ENCODE measurements at regions not wholly inside any gene's neighbourhood (a gene's known extent, or its start where the extent isn't known, plus 50 kb on each side); places are given as distances from the start of the nearest gene placed in this dataset.

DNA sequence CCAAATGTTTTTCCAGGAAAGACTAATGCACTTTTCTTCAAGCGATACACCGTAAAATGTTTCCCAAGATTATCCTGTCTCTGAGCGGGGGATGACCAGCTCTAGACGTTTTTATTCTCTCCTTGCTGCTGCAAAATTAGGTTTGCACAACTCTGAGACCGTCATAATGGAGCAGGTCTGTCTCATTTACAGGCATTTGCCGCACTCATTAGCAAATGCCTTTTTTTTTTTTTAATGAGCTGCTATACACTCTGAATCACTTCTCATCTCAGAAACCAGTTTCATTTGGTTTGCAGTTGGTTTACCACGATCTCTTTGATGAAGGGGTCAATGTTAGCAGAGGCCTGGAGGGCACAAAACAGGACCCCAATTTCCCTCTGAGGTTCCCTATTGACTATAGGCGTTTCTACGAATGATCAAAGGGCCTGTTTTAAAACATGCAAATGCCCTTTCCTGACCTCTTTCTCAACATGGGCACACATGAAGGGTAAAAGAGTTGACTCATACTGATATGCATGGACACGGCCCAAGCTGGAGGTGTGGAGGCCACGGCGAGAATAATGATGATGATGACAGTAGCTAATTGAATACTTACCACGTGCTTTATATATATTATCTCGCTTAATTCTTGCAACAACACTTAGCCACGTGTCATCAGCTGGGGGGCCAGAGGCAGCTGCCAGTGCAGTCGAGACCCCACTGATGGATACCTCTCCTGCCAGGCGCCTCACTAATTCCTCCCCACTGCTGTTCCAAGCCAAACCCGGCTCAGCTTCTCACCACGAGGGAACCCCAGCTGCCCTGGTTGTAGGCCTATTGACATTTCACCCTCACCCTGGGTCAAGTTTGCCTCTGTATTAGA is 89.9 kb upstream of the PTCH1 start:
- H3K27me3 ChIP-seq (ENCODE audit: control insufficient read depth in 3 of 3, insufficient read depth in 3 of 3, low read length in 3 of 3): peaks cover 2 to 9% (median 8%) of the 10 kb centered on the region in 3 donors
- H3K4me3 ChIP-seq (ENCODE audit: low read length in 3 of 3): no peak overlapping the region
- H3K9ac ChIP-seq (ENCODE audit: low read depth in 1 of 3, low read length in 3 of 3): no peak overlapping the region
- no peaks in the 10 kb centered on the region for H3K4me1 ChIP-seq (ENCODE audit: control insufficient read depth in 3 of 3, insufficient read depth in 3 of 3, low read length in 3 of 3)
- H3K27ac ChIP-seq (ENCODE audit: low read depth, low read length): no peak overlapping the region
- H3K9me3 ChIP-seq (ENCODE audit: control insufficient read depth in 3 of 3, low read length in 3 of 3): no peaks in the 10 kb centered on the region
- no peaks in the 10 kb centered on the region for H3K36me3 ChIP-seq (ENCODE audit: control insufficient read depth in 3 of 3, insufficient read depth in 3 of 3, low read length in 3 of 3)

DNA sequence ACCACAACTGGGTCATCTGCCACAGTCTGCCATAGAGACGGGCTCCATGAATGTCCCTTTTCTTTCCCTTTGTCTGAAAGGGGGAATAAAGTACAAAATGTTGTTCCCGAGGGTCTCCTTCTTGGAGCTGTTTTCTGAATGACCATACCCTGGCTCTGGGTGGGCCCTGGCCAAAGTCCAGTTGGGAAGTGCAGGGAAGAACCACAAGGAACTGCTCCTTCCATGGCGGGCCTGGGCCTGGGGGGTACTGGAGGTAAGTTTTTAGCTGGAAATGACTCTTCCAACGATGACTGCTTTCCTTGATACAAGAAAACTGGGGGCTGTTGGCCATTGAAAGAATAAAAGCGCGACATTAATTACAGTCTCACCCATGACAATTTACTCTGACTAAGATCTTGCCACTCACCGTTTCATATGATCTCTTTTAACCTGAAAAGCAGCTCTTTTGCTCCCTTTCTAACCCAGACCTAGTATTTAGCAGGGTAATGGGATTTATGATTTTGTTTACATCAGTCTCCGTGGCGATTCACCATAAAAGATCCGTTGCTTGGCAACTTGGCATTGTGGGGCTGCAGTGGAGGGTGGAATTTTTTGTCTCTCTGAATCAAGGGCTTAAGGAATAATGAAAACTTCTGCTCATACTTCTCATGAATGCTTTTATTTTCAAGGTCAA is 89.2 kb upstream of the PTCH1 start:
- Histone ChIP-seq H3K4me1 (ENCODE audit: control insufficient read depth in 3 of 3, insufficient read depth in 3 of 3, low read length in 3 of 3) (no peaks in the 10 kb centered on the region), H3K27me3 (ENCODE audit: control insufficient read depth in 3 of 3, insufficient read depth in 3 of 3, low read length in 3 of 3) (peaks cover 2 to 8% (median 4%) of the 10 kb centered on the region in 3 donors), H3K9me3 (ENCODE audit: control insufficient read depth in 3 of 3, low read length in 3 of 3) (no peaks in the 10 kb centered on the region), H3K36me3 (ENCODE audit: control insufficient read depth in 3 of 3, insufficient read depth in 3 of 3, low read length in 3 of 3) (no peaks in the 10 kb centered on the region), H3K27ac (ENCODE audit: low read depth, low read length) (no peak overlapping the region), H3K4me3 (ENCODE audit: low read length in 3 of 3) (no peak overlapping the region), H3K9ac (ENCODE audit: low read depth in 1 of 3, low read length in 3 of 3) (no peak overlapping the region)

DNA sequence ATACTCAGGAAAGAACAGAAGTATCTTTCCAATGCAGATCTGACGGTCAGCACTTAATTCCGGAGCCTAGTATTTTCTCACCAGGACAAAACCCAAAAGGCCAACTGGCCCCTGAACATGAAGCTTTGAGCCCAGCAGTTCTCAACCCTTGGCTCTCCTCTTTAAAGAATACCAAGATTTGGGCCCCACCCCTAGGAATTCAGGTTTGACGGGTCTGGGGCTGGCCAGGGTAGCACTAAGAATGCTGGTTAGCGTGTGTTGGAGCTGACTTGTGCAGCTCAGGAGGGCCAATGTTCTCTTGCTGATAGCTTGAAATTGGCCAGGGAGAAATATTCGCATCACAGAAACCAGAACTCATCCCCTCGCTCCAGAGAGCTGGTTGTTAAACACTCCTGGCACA is 88.3 kb upstream of the PTCH1 start:
- Histone ChIP-seq H3K27me3 (ENCODE audit: control insufficient read depth in 3 of 3, insufficient read depth in 3 of 3, low read length in 3 of 3) (peaks cover 2 to 8% (median 4%) of the 10 kb centered on the region in 3 donors), H3K4me3 (ENCODE audit: low read length in 3 of 3) (no peak overlapping the region), H3K9ac (ENCODE audit: low read depth in 1 of 3, low read length in 3 of 3) (no peak overlapping the region), H3K4me1 (ENCODE audit: control insufficient read depth in 3 of 3, insufficient read depth in 3 of 3, low read length in 3 of 3) (no peaks in the 10 kb centered on the region), H3K36me3 (ENCODE audit: control insufficient read depth in 3 of 3, insufficient read depth in 3 of 3, low read length in 3 of 3) (no peaks in the 10 kb centered on the region), H3K9me3 (ENCODE audit: control insufficient read depth in 3 of 3, low read length in 3 of 3) (no peaks in the 10 kb centered on the region), H3K27ac (ENCODE audit: low read depth, low read length) (no peak overlapping the region)

DNA sequence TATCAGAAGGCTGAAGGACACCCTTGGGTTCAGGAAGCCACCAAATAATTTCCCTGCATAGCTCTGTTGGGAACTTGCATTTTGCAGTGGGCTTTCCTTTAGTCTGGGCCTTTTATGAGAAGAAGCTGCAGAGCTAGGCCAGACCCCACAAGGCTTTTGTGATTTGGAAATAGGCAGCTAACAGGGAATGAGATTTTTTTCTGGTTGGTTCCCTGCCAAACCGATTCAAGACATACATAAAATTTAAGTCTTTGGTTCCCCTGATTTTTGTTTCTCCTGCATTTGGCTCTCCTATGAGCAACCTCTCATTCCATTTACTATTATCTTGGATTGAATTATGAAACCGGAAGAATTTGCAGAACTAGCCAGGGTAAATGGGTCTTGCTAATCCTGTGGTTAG is 81.5 kb upstream of the PTCH1 start:
- H3K36me3 ChIP-seq (ENCODE audit: control insufficient read depth in 3 of 3, insufficient read depth in 3 of 3, low read length in 3 of 3): no peaks in the 10 kb centered on the region
- H3K4me1 ChIP-seq (ENCODE audit: control insufficient read depth in 3 of 3, insufficient read depth in 3 of 3, low read length in 3 of 3): no peaks in the 10 kb centered on the region
- H3K4me3 ChIP-seq (ENCODE audit: low read length in 3 of 3): no peak overlapping the region
- H3K27ac ChIP-seq (ENCODE audit: low read depth, low read length): no peak overlapping the region
- no peak overlapping the region for H3K9ac ChIP-seq (ENCODE audit: low read depth in 1 of 3, low read length in 3 of 3)
- peaks cover 0 to 4% (median 0%) of the 10 kb centered on the region in 3 donors for H3K27me3 ChIP-seq (ENCODE audit: control insufficient read depth in 3 of 3, insufficient read depth in 3 of 3, low read length in 3 of 3)
- H3K9me3 ChIP-seq (ENCODE audit: control insufficient read depth in 3 of 3, low read length in 3 of 3): no peaks in the 10 kb centered on the region

DNA sequence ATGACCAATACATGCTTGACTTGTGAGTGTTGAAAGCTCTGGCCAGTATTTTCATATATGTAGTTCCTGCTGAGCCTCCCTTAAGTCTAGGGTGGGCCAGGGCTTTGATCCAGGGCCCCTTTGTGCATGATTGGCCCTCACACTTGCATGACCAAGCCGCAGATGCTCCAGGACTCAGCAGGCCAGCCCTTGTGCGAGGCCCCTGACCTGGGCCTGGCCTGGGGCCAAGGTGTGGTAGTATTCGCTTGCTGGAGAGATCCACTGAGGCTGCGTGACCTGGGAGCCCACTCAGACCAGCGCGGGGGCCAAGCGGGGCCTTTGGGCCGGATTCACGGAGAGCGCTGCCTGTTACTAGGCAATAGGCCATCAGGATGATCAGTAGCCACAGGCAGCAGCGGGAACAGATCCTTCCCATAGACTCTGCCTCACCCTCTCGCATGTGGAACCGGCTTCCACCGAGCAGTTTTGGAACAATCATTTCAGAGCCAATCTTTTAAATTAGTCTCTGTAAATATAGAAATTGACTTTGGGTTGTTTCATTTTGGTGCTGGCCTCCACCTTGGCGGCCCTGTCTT is 79.0 kb upstream of the PTCH1 start:
- Histone ChIP-seq H3K27ac (ENCODE audit: low read depth, low read length) (no peak overlapping the region), H3K9ac (ENCODE audit: low read depth in 1 of 3, low read length in 3 of 3) (no peak overlapping the region), H3K27me3 (ENCODE audit: control insufficient read depth in 3 of 3, insufficient read depth in 3 of 3, low read length in 3 of 3) (no peaks in the 10 kb centered on the region), H3K4me1 (ENCODE audit: control insufficient read depth in 3 of 3, insufficient read depth in 3 of 3, low read length in 3 of 3) (no peaks in the 10 kb centered on the region), H3K9me3 (ENCODE audit: control insufficient read depth in 3 of 3, low read length in 3 of 3) (no peaks in the 10 kb centered on the region), H3K36me3 (ENCODE audit: control insufficient read depth in 3 of 3, insufficient read depth in 3 of 3, low read length in 3 of 3) (no peaks in the 10 kb centered on the region), H3K4me3 (ENCODE audit: low read length in 3 of 3) (no peak overlapping the region)

DNA sequence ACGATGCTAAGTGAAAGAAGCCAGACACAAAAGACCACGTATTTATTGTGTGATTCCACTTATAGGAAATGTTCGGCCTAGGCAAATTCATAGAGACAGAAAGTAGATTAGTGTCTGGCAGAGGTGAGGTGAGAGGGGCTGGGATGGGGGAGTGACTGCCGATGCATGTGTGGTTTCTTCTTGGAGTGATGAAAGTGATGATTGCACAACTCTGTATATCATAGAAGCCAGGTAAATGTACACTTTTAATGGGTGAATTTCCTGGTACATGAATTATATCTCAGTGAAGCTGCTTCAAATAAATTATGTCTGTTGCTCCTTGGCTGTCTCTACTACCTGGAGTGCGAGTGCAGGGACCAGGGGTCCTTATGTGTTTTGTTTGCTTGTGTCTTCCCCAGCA is 76.2 kb upstream of the PTCH1 start:
- Histone ChIP-seq H3K36me3 (ENCODE audit: control insufficient read depth in 3 of 3, insufficient read depth in 3 of 3, low read length in 3 of 3) (no peaks in the 10 kb centered on the region), H3K27me3 (ENCODE audit: control insufficient read depth in 3 of 3, insufficient read depth in 3 of 3, low read length in 3 of 3) (peaks cover 0 to 8% (median 0%) of the 10 kb centered on the region in 3 donors), H3K4me1 (ENCODE audit: control insufficient read depth in 3 of 3, insufficient read depth in 3 of 3, low read length in 3 of 3) (no peaks in the 10 kb centered on the region), H3K4me3 (ENCODE audit: low read length in 3 of 3) (no peak overlapping the region), H3K9me3 (ENCODE audit: control insufficient read depth in 3 of 3, low read length in 3 of 3) (no peaks in the 10 kb centered on the region), H3K27ac (ENCODE audit: low read depth, low read length) (no peak overlapping the region), H3K9ac (ENCODE audit: low read depth in 1 of 3, low read length in 3 of 3) (no peak overlapping the region)

DNA sequence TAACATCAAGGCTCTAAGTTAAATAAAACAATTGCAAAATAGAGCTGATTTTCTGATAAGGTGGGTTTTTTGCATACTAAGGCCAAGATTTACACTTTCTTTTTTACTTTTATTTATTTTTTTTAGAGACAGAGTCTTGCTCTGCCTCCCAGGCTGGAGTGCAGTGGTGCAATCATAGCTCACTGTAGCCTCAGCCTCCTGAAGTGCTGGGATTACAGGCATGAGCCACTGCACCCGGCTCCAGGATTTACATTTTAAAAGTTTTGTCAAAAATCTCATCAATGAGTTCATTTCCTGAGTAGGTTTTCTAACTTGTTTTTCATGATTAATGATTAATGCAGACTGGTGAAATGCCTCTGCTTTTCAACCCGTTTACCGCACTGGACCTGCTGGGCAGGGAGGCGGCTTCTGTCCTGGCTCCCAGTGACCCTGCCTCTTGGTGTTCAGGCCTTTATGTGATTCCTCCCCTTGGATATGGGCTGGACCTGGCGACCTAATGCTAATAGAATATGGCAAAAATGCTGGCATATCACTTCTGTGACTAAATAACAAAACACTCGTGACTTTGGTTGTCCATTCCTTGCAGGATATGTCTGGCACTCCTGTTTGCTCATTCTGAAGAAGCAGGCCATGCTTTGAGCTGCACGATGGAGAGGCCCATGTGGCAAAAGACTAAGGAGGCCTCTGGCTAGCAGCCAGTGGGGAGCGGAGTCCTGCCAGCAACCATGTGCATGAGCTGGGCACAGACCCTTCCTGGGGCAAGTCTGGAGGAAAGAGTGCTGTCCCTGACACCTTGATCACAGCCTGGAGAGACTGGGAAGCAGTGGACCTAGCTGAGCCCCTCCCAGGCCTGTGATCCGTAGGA is 72.2 kb upstream of the PTCH1 start:
- Histone ChIP-seq H3K36me3 (ENCODE audit: control insufficient read depth in 3 of 3, insufficient read depth in 3 of 3, low read length in 3 of 3) (no peaks in the 10 kb centered on the region), H3K9me3 (ENCODE audit: control insufficient read depth in 3 of 3, low read length in 3 of 3) (no peaks in the 10 kb centered on the region), H3K9ac (ENCODE audit: low read depth in 1 of 3, low read length in 3 of 3) (no peak overlapping the region), H3K27ac (ENCODE audit: low read depth, low read length) (no peak overlapping the region), H3K27me3 (ENCODE audit: control insufficient read depth in 3 of 3, insufficient read depth in 3 of 3, low read length in 3 of 3) (peaks cover 0 to 8% (median 0%) of the 10 kb centered on the region in 3 donors), H3K4me1 (ENCODE audit: control insufficient read depth in 3 of 3, insufficient read depth in 3 of 3, low read length in 3 of 3) (no peaks in the 10 kb centered on the region), H3K4me3 (ENCODE audit: low read length in 3 of 3) (no peak overlapping the region)

DNA sequence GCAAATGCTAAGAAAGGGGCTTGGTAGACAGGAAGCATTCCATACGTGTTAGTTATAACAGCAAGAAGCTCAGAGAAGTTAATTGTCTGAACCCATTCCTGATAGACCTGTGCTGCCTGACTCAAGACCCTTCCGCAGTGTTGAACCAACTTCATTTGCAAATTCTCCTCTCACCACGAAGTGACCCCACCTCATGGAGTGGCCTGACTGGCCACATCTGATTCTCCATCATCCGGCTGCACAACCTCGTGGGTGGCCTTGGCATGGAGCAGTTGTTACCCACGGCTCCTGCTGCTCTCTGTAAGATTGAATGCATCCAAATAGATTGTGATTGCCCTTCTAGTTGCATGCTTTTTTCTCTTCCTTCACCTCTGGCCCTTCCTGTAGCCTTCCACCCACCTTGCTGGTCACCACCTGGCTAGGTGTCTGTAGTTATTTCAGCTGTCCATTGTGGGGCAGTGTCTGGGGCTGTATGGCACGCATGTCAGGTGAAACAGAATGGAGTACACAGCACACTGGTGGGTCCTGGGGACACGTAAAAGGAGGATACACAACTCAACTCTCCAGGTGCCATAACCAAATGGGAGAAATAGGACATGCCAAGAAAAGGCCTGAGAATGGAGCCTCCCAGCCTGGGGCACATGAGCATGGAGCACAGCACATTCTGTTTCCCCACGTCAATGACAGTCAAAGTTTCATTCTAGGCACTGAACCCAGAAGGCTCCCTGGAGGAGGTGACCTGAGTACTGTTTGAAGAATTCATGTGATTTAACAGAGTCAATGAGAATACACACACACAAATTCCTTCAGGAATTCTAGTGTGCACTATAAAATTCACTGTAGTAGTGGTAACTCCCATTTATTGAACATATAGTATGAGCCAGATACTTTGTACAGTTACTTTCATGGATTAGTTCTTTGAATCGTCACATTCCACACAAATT is 70.5 kb upstream of the PTCH1 start:
- no peaks in the 10 kb centered on the region for H3K36me3 ChIP-seq (ENCODE audit: control insufficient read depth in 3 of 3, insufficient read depth in 3 of 3, low read length in 3 of 3)
- no peak overlapping the region for H3K27ac ChIP-seq (ENCODE audit: low read depth, low read length)
- no peak overlapping the region for H3K4me3 ChIP-seq (ENCODE audit: low read length in 3 of 3)
- no peaks in the 10 kb centered on the region for H3K4me1 ChIP-seq (ENCODE audit: control insufficient read depth in 3 of 3, insufficient read depth in 3 of 3, low read length in 3 of 3)
- H3K9ac ChIP-seq (ENCODE audit: low read depth in 1 of 3, low read length in 3 of 3): no peak overlapping the region
- H3K27me3 ChIP-seq (ENCODE audit: control insufficient read depth in 3 of 3, insufficient read depth in 3 of 3, low read length in 3 of 3): peaks cover 0 to 8% (median 0%) of the 10 kb centered on the region in 3 donors
- H3K9me3 ChIP-seq (ENCODE audit: control insufficient read depth in 3 of 3, low read length in 3 of 3): no peaks in the 10 kb centered on the region

DNA sequence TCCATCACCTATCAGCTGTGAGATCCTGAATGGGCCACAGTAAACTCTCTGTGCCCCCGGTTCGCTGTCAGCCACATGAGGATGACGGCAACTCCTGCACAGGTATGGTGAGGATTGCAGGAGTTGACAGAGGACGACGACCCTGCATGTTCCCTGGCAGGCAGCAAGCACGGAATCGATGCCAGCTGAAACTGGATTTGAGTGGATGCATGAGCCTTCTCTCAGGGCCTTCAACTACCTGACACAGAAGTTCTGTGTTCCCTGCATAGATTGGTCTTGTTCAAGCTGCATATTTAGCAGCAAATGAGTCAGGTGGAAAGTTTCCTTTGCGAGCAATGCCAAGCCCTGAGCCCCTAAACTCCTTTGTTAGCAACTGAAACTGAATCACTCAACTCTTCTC is 69.6 kb upstream of the PTCH1 start:
- H3K36me3 ChIP-seq (ENCODE audit: control insufficient read depth in 3 of 3, insufficient read depth in 3 of 3, low read length in 3 of 3): no peaks in the 10 kb centered on the region
- H3K9me3 ChIP-seq (ENCODE audit: control insufficient read depth in 3 of 3, low read length in 3 of 3): no peaks in the 10 kb centered on the region
- H3K4me1 ChIP-seq (ENCODE audit: control insufficient read depth in 3 of 3, insufficient read depth in 3 of 3, low read length in 3 of 3): no peaks in the 10 kb centered on the region
- peaks cover 0 to 8% (median 0%) of the 10 kb centered on the region in 3 donors for H3K27me3 ChIP-seq (ENCODE audit: control insufficient read depth in 3 of 3, insufficient read depth in 3 of 3, low read length in 3 of 3)
- no peak overlapping the region for H3K9ac ChIP-seq (ENCODE audit: low read depth in 1 of 3, low read length in 3 of 3)
- no peak overlapping the region for H3K27ac ChIP-seq (ENCODE audit: low read depth, low read length)
- no peak overlapping the region for H3K4me3 ChIP-seq (ENCODE audit: low read length in 3 of 3)
